ENCODE measurements at regions not wholly inside any gene's neighbourhood (a gene's known extent, or its start where the extent isn't known, plus 50 kb on each side); places are given as distances from the start of the nearest gene placed in this dataset.
"Not testable (repeated sequence)": the region's sequence is repeated elsewhere in the genome, so short reads cannot be mapped to it uniquely, and the experiment has no call there.

GRCh38 chr2:176573612-176574483, 304.6 kb downstream of the MTX2 start:
- DNase-seq (ENCODE audit: low spot score) = no peak

GRCh38 chr2:176574484-176575236, 305.4 kb downstream of the MTX2 start:
- no peak for DNase-seq (ENCODE audit: low spot score)

GRCh38 chr2:176575237-176575744, 306.0 kb downstream of the MTX2 start:
- DNase-seq (ENCODE audit: low spot score) = no peak

GRCh38 chr2:176577054-176577453, 307.8 kb downstream of the MTX2 start:
- DNase-seq (ENCODE audit: low spot score) = no peak

- not testable (repeated sequence) for DNase-seq (ENCODE audit: low spot score)
Observed at GRCh38 chr2:176578292-176578691, 309.1 kb downstream of the MTX2 start.

- DNase-seq (ENCODE audit: low spot score) = no peak
Observed at GRCh38 chr2:176579608-176580007, 310.4 kb downstream of the MTX2 start.

- DNase-seq (ENCODE audit: low spot score) = no peak
Observed at GRCh38 chr2:176581557-176582165, 312.4 kb downstream of the MTX2 start.

GRCh38 chr2:176582176-176582575, 312.9 kb downstream of the MTX2 start:
- no peak for DNase-seq (ENCODE audit: low spot score)

GRCh38 chr2:176582990-176583481, 313.8 kb downstream of the MTX2 start:
- DNase-seq (ENCODE audit: low spot score) = no peak

- DNase-seq (ENCODE audit: low spot score) = no peak
Observed at GRCh38 chr2:176583607-176584006, 314.4 kb downstream of the MTX2 start.

GRCh38 chr2:176584333-176584732, 315.1 kb downstream of the MTX2 start:
- DNase-seq (ENCODE audit: low spot score) = no peak

- DNase-seq (ENCODE audit: low spot score) = no peak
Observed at GRCh38 chr2:176585291-176585690, 316.0 kb downstream of the MTX2 start.

- DNase-seq (ENCODE audit: low spot score) = no peak
Observed at GRCh38 chr2:176585791-176586190, 316.5 kb downstream of the MTX2 start.

- no peak for DNase-seq (ENCODE audit: low spot score)
Observed at GRCh38 chr2:176589287-176589686, 320.0 kb downstream of the MTX2 start.

- no peak for DNase-seq (ENCODE audit: low spot score)
Observed at GRCh38 chr2:176589825-176590440, 320.7 kb downstream of the MTX2 start.

GRCh38 chr2:176592216-176592615, 323.0 kb downstream of the MTX2 start:
- no peak for DNase-seq (ENCODE audit: low spot score)

GRCh38 chr2:176595986-176596385, 326.7 kb downstream of the MTX2 start:
- DNase-seq (ENCODE audit: low spot score) = no peak

- DNase-seq (ENCODE audit: low spot score) = no peak
Observed at GRCh38 chr2:176597916-176598315, 328.7 kb downstream of the MTX2 start.

- no peak for DNase-seq (ENCODE audit: low spot score)
Observed at GRCh38 chr2:176598351-176598750, 329.1 kb downstream of the MTX2 start.

- no peak for DNase-seq (ENCODE audit: low spot score)
Observed at GRCh38 chr2:176599796-176600485, 330.7 kb downstream of the MTX2 start.

GRCh38 chr2:176601066-176601465, 331.8 kb downstream of the MTX2 start:
- DNase-seq (ENCODE audit: low spot score) = no peak
